ENCODE measurements at regions not wholly inside any gene's neighbourhood (a gene's known extent, or its start where the extent isn't known, plus 50 kb on each side); places are given as distances from the start of the nearest gene placed in this dataset.
"Not testable (repeated sequence)": the region's sequence is repeated elsewhere in the genome, so short reads cannot be mapped to it uniquely, and the experiment has no call there.

- no peak for DNase-seq
These were observed 136.9 kb upstream of the PALS2 start for GRCh38 chr7:24436131-24436920.

- DNase-seq: no peak
These were observed 135.0 kb upstream of the PALS2 start for GRCh38 chr7:24438232-24438631.

DNA sequence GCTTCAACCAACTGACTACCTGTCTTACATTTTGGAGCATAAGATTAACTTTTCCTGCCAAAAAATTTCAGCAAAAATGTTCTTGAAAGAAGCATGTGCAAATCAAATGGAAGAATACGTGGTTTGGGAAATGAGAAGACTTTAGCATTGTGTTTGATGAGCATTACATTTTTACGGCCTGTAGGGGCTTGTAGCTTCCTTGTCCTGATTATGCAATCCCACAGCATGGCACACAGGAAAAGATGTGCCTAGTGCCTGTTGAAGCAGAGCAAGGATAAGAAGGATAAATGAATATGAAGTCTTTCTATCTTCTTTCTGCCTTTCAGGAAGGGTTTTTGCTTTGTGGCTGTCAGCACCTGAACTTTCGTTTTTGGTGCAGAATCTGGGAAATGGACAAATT is 134.1 kb upstream of the PALS2 start:
- not testable (repeated sequence) for DNase-seq

DNA sequence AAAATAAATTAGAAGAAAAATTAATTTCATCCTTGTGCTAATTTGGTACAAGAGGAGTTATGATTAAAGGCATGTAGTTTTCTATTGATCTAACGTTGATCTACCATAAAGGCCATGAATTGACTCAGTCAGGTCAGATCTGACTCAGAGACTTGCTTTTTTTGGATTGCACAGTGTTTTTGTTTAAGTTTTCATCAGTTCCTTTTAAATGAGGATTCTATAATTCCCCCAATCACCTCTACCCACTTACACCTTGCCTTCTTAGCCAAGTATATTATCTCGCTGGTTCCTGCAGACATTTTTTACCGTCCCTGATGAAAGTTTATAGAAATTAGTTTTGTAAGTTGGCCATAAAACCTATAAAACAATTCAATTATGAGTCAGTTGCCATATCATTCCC is 132.4 kb upstream of the PALS2 start:
- DNase-seq: no peak

GRCh38 chr7:24441314-24442027 is 131.8 kb upstream of the PALS2 start:
- no peak for DNase-seq

GRCh38 chr7:24442170-24442777 is 131.0 kb upstream of the PALS2 start:
- DNase-seq: no peak

GRCh38 chr7:24444666-24445440 is 128.4 kb upstream of the PALS2 start:
- no peak for DNase-seq

DNA sequence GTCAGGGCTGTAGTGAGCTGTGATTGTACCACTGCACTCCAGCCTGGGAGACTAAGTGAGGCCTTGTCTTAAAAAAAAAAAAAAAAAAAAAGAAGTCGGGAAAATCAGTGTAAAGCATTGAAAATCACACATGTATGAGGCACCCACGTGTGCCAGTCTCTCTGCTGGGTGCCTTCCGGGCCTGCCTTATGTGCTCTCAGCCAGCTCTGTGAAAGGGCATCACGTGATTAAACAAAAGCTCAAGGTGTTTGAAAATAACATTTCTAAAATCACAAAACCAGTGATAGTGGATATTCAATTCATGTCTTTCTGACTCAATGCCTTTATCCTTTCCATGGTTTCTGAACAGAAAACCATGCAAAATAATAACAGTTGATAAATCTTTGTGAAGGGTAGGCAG is 125.2 kb upstream of the PALS2 start:
- DNase-seq: no peak

- DNase-seq: not testable (repeated sequence)
These were observed 123.8 kb upstream of the PALS2 start for GRCh38 chr7:24449416-24449815.

DNA sequence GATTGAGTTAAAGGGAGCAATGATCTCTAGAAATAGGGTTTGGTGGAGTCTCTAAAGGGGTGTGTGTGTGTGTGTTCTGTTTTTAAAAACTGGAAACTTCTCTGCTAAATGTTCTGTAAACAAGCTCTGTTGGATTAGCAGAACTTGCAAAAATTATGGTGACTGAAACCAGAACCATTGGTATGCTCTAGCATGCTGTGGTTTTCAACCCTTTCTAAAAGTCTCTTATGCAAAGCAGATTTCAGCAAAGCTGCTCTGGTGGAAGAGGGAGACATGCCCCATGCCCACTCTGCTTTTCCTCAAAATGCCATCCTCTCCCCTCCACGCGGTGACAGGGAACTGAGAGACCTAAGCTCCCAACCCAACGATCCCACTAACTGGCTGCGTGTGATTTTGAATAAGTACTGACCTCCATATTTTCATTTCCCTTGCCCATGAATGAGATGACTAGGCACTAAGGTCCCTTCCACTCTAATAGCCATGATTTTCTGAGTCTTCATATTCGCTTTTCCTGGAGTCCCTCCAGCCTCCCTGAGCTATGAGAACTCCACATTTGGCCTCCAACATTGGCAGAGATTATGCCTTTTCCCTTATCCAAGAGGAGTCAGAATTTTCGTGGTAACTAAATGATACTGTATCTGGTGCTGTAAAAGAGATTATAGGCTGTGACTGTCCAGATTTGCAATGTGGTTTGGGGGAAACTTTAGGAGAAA is 117.3 kb upstream of the PALS2 start:
- DNase-seq: no peak

GRCh38 chr7:24456526-24457218 is 116.6 kb upstream of the PALS2 start:
- no peak for DNase-seq

- no peak for DNase-seq
These were observed 116.1 kb upstream of the PALS2 start for GRCh38 chr7:24457219-24457558.

DNA sequence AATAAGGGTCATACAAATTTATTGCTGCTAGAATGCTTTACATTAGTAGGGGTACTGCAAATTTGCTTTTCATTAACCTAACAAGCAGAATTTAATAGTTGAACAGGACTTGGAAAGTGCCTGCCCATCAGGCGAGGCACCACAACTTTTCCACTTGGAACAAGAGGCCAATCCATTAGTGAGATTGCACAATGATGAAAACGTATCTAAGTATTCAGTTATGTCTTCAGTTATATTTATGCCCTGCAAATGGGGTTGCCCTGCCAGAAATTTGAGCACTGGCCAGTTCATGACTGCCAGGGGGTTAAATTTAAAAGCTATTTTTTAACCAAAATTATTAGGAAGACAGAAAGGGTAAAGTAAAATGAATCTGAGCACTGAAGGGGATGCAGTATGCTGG is 111.1 kb upstream of the PALS2 start:
- no peak for DNase-seq

DNA sequence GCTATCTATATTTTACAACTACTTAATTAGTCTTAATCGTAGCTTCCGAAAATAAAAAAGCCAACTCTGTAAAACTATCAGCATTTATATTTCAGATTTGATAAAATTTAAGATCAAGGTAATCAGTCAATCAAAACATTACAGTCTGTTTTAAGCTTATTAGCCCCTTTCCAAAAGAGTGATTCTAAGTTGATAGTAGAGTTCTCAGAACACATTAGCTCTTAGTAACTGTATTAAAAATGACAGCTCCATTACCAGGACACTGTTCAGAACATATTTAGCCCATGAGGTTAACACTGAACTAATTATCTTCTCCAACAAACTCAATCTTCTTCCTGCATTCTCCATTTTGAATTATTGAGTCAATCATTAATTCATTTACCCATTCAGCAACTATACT is 110.3 kb upstream of the PALS2 start:
- DNase-seq: no peak

- DNase-seq: no peak
These were observed 109.8 kb upstream of the PALS2 start for GRCh38 chr7:24463474-24463873.

GRCh38 chr7:24464861-24465260 is 108.4 kb upstream of the PALS2 start:
- DNase-seq: no peak

GRCh38 chr7:24466168-24466768 is 107.0 kb upstream of the PALS2 start:
- no peak for DNase-seq

DNA sequence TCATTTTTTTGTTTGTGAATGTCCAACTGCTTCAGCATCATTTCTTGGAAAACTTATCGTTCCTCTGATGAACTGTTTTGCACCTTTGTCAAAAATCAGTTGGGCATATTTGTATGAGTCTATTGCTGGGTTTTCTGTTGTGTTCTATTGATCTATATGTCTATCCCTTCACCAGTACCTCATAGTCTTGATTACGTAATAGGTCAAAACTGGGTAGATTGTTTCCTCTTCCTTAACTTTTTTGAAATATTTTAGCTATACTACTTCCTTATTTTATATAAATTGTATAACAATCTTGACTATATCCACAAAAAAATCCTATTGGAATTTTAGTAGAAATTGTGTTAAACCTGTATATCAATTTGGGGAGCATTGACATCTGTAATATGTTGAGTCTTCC is 104.1 kb upstream of the PALS2 start:
- DNase-seq: no peak

DNA sequence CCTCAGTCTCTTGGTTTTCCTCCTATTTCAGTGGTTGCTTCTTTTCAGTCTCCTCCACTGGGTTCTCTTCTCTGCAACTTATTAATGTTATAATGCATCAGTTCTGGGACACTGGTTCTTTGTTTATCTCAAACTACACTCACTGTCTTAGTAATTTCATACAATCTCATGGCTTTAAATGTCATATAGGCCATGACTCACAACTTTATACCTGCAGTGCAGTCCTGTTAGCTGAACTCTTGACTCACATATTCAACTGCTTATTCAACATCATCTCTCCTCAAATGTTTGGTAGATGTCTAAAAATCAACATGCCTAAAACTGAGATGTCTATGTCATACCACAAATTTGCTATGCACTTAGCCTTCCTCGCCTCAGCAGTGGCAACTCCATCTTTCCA is 101.2 kb upstream of the PALS2 start:
- no peak for DNase-seq

GRCh38 chr7:24475166-24475961 is 97.9 kb upstream of the PALS2 start:
- DNase-seq: no peak

- DNase-seq: no peak
These were observed 97.0 kb upstream of the PALS2 start for GRCh38 chr7:24476227-24476626.
